H9 (cell line): ENCODE measurements at regions not wholly inside any gene's neighbourhood (a gene's known extent, or its start where the extent isn't known, plus 50 kb on each side); places are given as distances from the start of the nearest gene placed in this dataset.

ENCODE experiments used
- DNase-seq: peaks from one replicate; pipeline ENCODE4 v3.0.0-alpha.2; 2017
- H2AFZ ChIP-seq: one replicate; pipeline ENCODE4 v1.6.1; 2013; ENCODE audit warnings: mild to moderate bottlenecking, low read length, control low read depth, moderate library complexity
- H2AK5ac ChIP-seq: 2 replicates; pipeline ENCODE4 v1.6.1; 2013; ENCODE audit warnings: low read length, control low read depth, mixed read lengths; ENCODE audit not compliant: insufficient read length
- H2BK120ac ChIP-seq: one replicate; pipeline ENCODE4 v1.6.1; 2013; ENCODE audit warnings: low read depth, mild to moderate bottlenecking, low read length, control low read depth, inconsistent platforms; ENCODE audit not compliant: poor library complexity, severe bottlenecking
- H2BK12ac ChIP-seq: 2 replicates; pipeline ENCODE4 v1.6.1; 2013; ENCODE audit warnings: low read length, control low read depth, mixed read lengths, low read depth; ENCODE audit not compliant: insufficient read length
- H2BK15ac ChIP-seq: 2 replicates; pipeline ENCODE4 v1.6.1; 2013; ENCODE audit warnings: low read depth, low read length, control low read depth
- H2BK20ac ChIP-seq: one replicate; pipeline ENCODE4 v1.6.1; 2013; ENCODE audit warnings: low read depth, mild to moderate bottlenecking, low read length, control low read depth, inconsistent platforms; ENCODE audit not compliant: poor library complexity, severe bottlenecking
- H2BK5ac ChIP-seq: 2 replicates; pipeline ENCODE4 v1.6.1; 2013; ENCODE audit warnings: low read length, control low read depth, mixed read lengths; ENCODE audit not compliant: insufficient read length
- H3K14ac ChIP-seq: 2 replicates; pipeline ENCODE4 v1.6.1; 2013; ENCODE audit warnings: low read length, control low read depth; ENCODE audit not compliant: insufficient read depth
- H3K18ac ChIP-seq: 2 replicates; pipeline ENCODE4 v1.6.1; 2013; ENCODE audit warnings: low read depth, mild to moderate bottlenecking, mixed read lengths, low read length, control low read depth; ENCODE audit not compliant: insufficient read length
- H3K23ac ChIP-seq: 2 replicates; pipeline ENCODE4 v1.6.1; 2013; ENCODE audit warnings: low read length, control low read depth, mixed read lengths, low read depth; ENCODE audit not compliant: insufficient read length
- H3K23me2 ChIP-seq: 2 replicates; pipeline ENCODE4 v1.6.1; 2013; ENCODE audit warnings: low read depth, mild to moderate bottlenecking, mixed read lengths, low read length, control low read depth; ENCODE audit not compliant: insufficient read length, poor library complexity, severe bottlenecking
- H3K27ac ChIP-seq: 2 replicates; pipeline ENCODE4 v1.5.1; 2013; ENCODE audit warnings: low read length, control low read depth, mixed read lengths, low read depth; ENCODE audit not compliant: insufficient read length
- H3K27me3 ChIP-seq: 2 replicates; pipeline ENCODE4 v1.6.1; 2013; ENCODE audit warnings: low read length, control low read depth, inconsistent platforms; ENCODE audit not compliant: insufficient read depth
- H3K4ac ChIP-seq: 2 replicates; pipeline ENCODE4 v1.6.1; 2013; ENCODE audit warnings: low read depth, mild to moderate bottlenecking, control low read depth, inconsistent platforms, low read length, moderate library complexity
- H3K4me1 ChIP-seq: 2 replicates; pipeline ENCODE4 v1.6.1; 2013; ENCODE audit warnings: low read length, control low read depth, inconsistent platforms; ENCODE audit not compliant: insufficient read depth
- H3K4me2 ChIP-seq: 2 replicates; pipeline ENCODE4 v1.6.1; 2013; ENCODE audit warnings: low read length, control low read depth, mixed read lengths; ENCODE audit not compliant: insufficient read length, insufficient read depth
- H3K56ac ChIP-seq: 2 replicates; pipeline ENCODE4 v1.6.1; 2013; ENCODE audit warnings: low read depth, mild to moderate bottlenecking, mixed read lengths, low read length, control low read depth; ENCODE audit not compliant: insufficient read length
- H3K79me1 ChIP-seq: 2 replicates; pipeline ENCODE4 v1.6.1; 2013; ENCODE audit warnings: low read depth, mild to moderate bottlenecking, moderate library complexity, low read length, control low read depth, inconsistent platforms; ENCODE audit not compliant: insufficient read depth, poor library complexity, severe bottlenecking
- H3K79me2 ChIP-seq: 2 replicates; pipeline ENCODE4 v1.6.1; 2013; ENCODE audit warnings: low read length, control low read depth, inconsistent platforms; ENCODE audit not compliant: insufficient read depth
- H3K9ac ChIP-seq: 2 replicates; pipeline ENCODE4 v1.6.1; 2013; ENCODE audit warnings: low read length, control low read depth, mixed read lengths; ENCODE audit not compliant: insufficient read length; ENCODE audit errors: extremely low read depth
- H3K9me3 ChIP-seq: one replicate; pipeline ENCODE4 v1.6.1; 2013; ENCODE audit warnings: low read depth, low read length, inconsistent platforms; ENCODE audit not compliant: control insufficient read depth
- H3T11ph ChIP-seq: one replicate; pipeline ENCODE4 v1.6.1; 2013; ENCODE audit warnings: mild to moderate bottlenecking, low read length, control low read depth, inconsistent platforms
- H4K20me1 ChIP-seq: one replicate; pipeline ENCODE4 v1.6.1; 2013; ENCODE audit not compliant: control insufficient read depth, insufficient read length, insufficient read depth
- H4K5ac ChIP-seq: 2 replicates; pipeline ENCODE4 v1.6.1; 2013; ENCODE audit warnings: low read depth, mild to moderate bottlenecking, mixed read lengths, low read length, control low read depth; ENCODE audit not compliant: insufficient read length
- H4K8ac ChIP-seq: replicated peaks from 2 replicates; pipeline ENCODE4 v1.6.1; 2013; ENCODE audit warnings: low read length, control low read depth, mixed read lengths, low read depth; ENCODE audit not compliant: insufficient read length
- H4K91ac ChIP-seq: 2 replicates; pipeline ENCODE4 v1.6.1; 2013; ENCODE audit warnings: low read depth, mild to moderate bottlenecking, moderate library complexity, mixed read lengths, low read length, control low read depth; ENCODE audit not compliant: insufficient read length
- H3K27ac Mint-ChIP-seq, 3 experiments: 2 replicates in 2 of 3; 3 replicates in 1 of 3; pipeline ENCODE4 v1.8.0; 2020 to 2021; ENCODE audit warnings: mixed read lengths in 3 of 3, mild to moderate bottlenecking in 1 of 3, moderate library complexity in 1 of 3
- H3K27me3 Mint-ChIP-seq: 2 replicates; pipeline ENCODE4 v1.8.0; 2021; ENCODE audit warnings: low read depth, mild to moderate bottlenecking, moderate library complexity, mixed read lengths
- H3K36me3 Mint-ChIP-seq, 3 experiments: 2 replicates in 2 of 3; 3 replicates in 1 of 3; pipeline ENCODE4 v1.8.0; 2020 to 2021; ENCODE audit warnings: low read depth in 3 of 3, mixed read lengths in 3 of 3; ENCODE audit not compliant: insufficient read depth in 1 of 3
- H3K4me1 Mint-ChIP-seq, 2 experiments: 2 replicates each; pipeline ENCODE4 v1.8.0; 2020; ENCODE audit warnings: mixed read lengths in 2 of 2
- H3K4me3 Mint-ChIP-seq, 2 experiments: 2 replicates in 1 of 2; 3 replicates in 1 of 2; pipeline ENCODE4 v1.8.0; 2020 to 2021; ENCODE audit warnings: mild to moderate bottlenecking in 2 of 2, mixed read lengths in 2 of 2, moderate library complexity in 1 of 2
- H3K9me3 Mint-ChIP-seq, 2 experiments: 2 replicates in 1 of 2; 3 replicates in 1 of 2; pipeline ENCODE4 v1.8.0; 2020; ENCODE audit warnings: mild to moderate bottlenecking in 2 of 2, mixed read lengths in 2 of 2, moderate library complexity in 1 of 2
- WGBS: extraction: QIAGEN DNeasy Blood & Tissue Kit; methylation state at CpG from one replicate; pipeline ENCODE4 v1.1.7; 2013; ENCODE audit warnings: missing lambda C conversion rate, low lambda C conversion rate, mixed read lengths; ENCODE audit not compliant: insufficient read length; ENCODE audit errors: extremely low coverage; 5-methylcytosine and 5-hydroxymethylcytosine counted together
- TF ChIP-seq, protein P1 (sequence below): fragments of 200-600 bp; sonication (generic); conservative IDR thresholded peaks from 3 replicates; pipeline ENCODE4 v1.8.0; 2021; ENCODE audit warnings: antibody characterized with exemption, mild to moderate bottlenecking

DNA sequence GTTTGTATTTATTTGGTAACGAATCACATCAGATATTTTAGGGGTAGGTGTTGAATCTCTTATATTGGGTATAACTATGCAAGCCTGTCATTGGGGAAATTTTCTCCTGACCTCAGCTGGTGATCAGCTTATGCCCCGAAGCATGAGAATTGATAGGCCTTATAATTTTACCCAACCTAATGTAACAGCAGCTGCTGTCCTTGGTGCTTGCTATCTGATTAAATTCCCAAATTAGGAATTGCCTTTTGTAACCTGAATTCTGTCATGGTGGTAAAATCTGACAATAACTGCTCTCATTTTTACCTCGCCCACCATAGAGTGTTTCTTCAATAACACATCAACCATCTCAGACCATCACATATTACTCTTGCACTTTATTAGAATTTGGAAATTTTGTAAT lies 1542.6 kb upstream of the PIK3C3 start:
- TF ChIP-seq, protein P1, sequence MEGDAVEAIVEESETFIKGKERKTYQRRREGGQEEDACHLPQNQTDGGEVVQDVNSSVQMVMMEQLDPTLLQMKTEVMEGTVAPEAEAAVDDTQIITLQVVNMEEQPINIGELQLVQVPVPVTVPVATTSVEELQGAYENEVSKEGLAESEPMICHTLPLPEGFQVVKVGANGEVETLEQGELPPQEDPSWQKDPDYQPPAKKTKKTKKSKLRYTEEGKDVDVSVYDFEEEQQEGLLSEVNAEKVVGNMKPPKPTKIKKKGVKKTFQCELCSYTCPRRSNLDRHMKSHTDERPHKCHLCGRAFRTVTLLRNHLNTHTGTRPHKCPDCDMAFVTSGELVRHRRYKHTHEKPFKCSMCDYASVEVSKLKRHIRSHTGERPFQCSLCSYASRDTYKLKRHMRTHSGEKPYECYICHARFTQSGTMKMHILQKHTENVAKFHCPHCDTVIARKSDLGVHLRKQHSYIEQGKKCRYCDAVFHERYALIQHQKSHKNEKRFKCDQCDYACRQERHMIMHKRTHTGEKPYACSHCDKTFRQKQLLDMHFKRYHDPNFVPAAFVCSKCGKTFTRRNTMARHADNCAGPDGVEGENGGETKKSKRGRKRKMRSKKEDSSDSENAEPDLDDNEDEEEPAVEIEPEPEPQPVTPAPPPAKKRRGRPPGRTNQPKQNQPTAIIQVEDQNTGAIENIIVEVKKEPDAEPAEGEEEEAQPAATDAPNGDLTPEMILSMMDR, result no peak
- Histone ChIP-seq H3K27me3 (no peaks in the 10 kb centered on the region), H4K5ac (no peak overlapping the region), H3K4me1 (no peaks in the 10 kb centered on the region), H2BK5ac (no peak overlapping the region), H3K9me3 (no peaks in the 10 kb centered on the region), H3K9ac (no peak overlapping the region), H2AK5ac (no peak overlapping the region), H3K79me2 (no peaks in the 10 kb centered on the region), H4K91ac (no peak overlapping the region), H2BK15ac (no peak overlapping the region), H3K14ac (no peak overlapping the region), H3K27ac (no peak overlapping the region), H3T11ph (no peak overlapping the region), H2BK20ac (no peak overlapping the region), H3K79me1 (no peaks in the 10 kb centered on the region), H3K56ac (no peak overlapping the region), H3K23ac (no peak overlapping the region), H2AFZ (no peak overlapping the region), H2BK12ac (no peak overlapping the region), H3K4ac (no peak overlapping the region), H3K23me2 (no peaks in the 10 kb centered on the region), H3K4me2 (no peak overlapping the region), H4K20me1 (no peaks in the 10 kb centered on the region), H2BK120ac (no peak overlapping the region), H4K8ac (no peak overlapping the region), H3K18ac (no peak overlapping the region)
- no CpG with 5 or more reads among the region's 3 CpGs for WGBS
- DNase-seq, result no peak
- Mint-ChIP-seq H3K4me1 (peaks cover 9% of the 10 kb centered on the region in 2 experiments), H3K9me3 (no peaks in the 10 kb centered on the region), H3K27ac (no peak overlapping the region), H3K4me3 (no peak overlapping the region), H3K27me3 (no peaks in the 10 kb centered on the region; the same call in 1 of the 2 replicates), H3K36me3 (no peaks in the 10 kb centered on the region)
